HG02678 (cell line): ENCODE measurements at regions not wholly inside any gene's neighbourhood (a gene's known extent, or its start where the extent isn't known, plus 50 kb on each side); places are given as distances from the start of the nearest gene placed in this dataset.

Source experiments
- ATAC-seq: cut with Tn5 transposase; IDR thresholded peaks from one replicate; pipeline ENCODE4 v1.9.1; 2021; ENCODE audit warnings: mild to moderate bottlenecking, moderate library complexity; ENCODE audit not compliant: unreplicated experiment

DNA sequence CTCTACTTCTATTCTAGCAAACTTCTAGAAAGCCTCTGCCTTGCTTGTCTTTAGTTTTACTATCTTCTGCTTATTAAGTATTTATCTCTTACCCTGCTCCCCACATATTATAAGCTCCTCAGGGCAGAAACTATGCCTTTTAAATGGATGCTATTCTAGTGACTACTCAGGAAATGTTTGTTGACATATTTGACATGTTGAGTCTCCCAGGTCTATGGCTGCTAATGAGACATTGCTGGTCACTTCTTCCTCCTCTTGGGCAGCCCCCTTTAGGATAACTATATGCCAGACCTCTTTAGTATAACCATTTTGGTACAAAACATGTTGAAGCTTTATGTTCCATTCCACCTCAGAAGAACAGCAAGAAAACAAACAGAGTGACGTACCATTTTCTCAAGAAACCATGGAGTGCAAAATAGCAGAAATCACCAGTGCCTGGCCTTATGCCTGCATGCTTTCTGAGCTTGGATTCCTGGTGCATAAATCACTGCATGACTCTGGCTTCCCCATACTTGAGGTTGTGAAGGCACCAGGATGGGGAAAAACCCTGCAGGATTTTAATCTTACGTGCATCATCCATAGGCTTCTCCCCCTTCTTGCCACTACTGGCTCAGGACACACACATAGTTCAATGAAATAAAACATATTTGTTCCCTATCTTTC lies 202.6 kb downstream of the TMX1 start:
- ATAC-seq = no peak

- no peak for ATAC-seq
Observed at GRCh38 chr14:51443195-51444018, 203.4 kb downstream of the TMX1 start.

- no peak for ATAC-seq
Observed at GRCh38 chr14:51444353-51445000, 204.4 kb downstream of the TMX1 start.

GRCh38 chr14:51445001-51445390 lies 204.9 kb downstream of the TMX1 start:
- no peak for ATAC-seq

GRCh38 chr14:51446771-51447170 lies 204.9 kb upstream of the FRMD6 start:
- ATAC-seq = no peak

DNA sequence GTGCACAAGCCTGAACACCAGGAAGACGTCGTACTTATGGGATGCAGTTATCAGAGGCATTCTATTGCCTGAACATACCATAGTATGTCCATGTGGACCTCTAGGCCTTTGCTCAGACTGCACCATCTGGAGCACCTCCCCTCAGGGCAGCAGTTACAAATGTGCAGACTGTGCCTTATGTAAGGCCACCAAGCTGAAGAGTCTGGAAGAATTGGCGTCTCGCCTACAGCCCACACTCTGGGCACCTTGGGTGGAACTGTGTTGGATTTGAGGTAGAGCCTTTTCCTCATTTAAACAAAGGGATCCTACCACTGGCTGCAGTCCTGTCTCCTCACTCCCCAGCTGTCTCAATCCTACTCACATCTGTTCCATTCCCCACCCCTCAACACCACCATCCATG lies 204.3 kb upstream of the FRMD6 start:
- ATAC-seq = no peak

- no peak for ATAC-seq
Observed at GRCh38 chr14:51448831-51449670, 202.7 kb upstream of the FRMD6 start.

DNA sequence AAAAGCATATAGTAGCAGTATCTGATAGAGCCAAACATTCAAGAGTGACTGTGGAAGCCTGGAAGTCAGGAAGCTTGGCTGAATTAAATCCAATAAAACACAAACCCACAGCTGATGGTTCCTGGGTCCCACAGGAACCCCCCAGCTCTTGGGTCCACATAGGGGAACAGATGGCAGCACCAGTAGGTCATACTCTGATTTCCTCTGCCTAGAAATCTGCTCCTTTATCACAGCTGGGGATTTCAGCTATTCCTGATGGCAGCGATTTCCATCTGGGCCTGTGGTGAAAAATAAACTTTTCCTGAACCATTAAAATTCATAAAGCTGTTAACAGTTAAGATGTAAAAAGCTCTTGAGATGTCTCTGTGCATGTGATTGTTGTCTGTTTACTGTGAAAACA lies 202.0 kb upstream of the FRMD6 start:
- ATAC-seq = no peak

GRCh38 chr14:51451561-51451960 lies 200.1 kb upstream of the FRMD6 start:
- no peak for ATAC-seq

DNA sequence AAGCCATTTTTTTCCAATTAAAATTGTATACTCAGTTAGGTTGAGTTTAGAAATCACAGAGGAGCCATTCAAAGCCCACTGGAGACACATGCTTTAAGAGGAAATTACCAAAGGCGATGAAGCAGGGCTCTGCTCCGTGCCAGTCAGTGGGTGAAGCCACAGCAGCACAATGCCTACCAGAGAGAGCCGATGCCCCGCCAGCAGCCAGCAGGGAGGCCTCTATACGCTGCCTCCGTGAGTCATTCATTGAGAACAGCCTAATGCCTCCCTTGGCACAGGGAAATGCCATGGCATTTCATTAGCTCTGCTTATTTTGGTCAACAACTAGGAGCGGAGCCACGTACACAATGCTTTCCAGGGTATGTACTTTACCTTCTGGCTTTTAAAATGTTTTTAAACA lies 197.8 kb upstream of the FRMD6 start:
- no peak for ATAC-seq

DNA sequence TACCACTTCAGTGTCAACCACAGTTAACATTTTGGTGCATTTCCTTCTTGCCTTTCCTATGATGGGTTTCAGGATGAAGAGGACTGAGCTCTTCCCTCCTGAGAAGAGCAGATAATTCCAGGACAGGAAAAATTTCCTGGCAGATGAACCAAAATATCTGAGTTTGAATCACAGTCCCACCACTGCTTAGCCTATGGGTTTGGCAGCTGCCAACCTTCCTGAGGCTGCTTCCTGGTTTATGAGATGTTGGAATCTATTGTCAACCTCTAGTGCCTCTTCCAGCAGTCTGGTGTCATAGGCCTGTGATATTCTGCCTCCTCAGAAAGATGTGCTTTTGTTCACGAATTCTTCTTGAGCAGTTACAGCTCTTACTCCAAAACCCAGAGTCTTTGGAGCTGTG lies 197.4 kb upstream of the FRMD6 start:
- ATAC-seq = no peak

- ATAC-seq = no peak
Observed at GRCh38 chr14:51455041-51455835, 196.5 kb upstream of the FRMD6 start.

DNA sequence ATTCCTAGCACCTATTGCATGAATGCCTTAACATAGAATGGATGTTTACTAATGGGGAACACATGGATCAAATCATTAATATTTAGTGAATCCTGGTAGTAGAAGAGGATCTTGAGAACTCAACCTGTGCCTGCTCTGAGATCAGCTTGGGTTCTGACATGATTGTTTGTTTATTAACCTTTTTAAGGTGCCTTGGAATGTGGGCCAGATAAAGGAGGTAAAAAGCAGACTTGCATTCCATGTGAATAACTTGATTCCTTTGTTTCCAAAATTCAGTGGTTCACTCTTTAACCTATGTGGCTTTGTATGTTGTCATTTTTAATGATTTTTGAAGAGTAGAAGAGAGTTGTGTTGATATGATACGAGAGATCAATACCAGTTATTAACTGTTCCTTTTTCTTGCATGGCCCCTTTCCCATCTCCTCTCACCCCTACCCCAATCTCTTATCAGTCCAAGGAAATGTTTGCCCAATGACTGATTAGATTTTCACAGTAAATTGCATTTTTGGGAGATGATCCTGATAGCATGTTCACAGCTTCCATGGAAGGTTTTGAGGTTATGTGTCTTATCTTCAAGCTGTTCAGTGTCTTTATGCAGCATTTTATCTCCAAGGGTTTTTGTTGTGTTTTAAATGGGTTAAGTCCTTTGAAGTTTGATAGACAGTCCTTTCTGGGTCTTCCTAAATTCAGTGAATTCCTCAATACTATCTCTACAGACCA lies 193.7 kb upstream of the FRMD6 start:
- no peak for ATAC-seq

GRCh38 chr14:51458563-51458955 lies 193.2 kb upstream of the FRMD6 start:
- no peak for ATAC-seq

GRCh38 chr14:51460011-51460410 lies 191.7 kb upstream of the FRMD6 start:
- no peak for ATAC-seq

DNA sequence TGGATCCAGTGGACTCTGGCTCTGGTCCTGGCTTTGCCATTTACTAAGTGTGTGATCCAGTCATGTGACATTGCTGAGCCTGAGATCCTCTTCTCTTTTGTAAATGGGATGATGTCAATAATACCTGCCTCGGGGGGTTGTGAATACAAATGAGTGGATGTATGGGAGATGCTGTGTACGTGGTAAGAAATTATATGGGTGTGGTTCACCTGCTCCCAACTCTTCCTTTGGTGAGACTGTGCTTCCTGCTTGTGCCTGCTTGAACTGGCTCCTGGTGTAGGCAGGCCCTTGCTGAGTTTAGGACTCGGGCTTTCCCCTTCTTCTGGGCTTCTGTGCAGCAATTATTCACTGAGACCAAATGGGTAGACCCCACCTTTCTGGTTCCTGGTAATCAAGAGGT lies 189.5 kb upstream of the FRMD6 start:
- ATAC-seq = no peak

DNA sequence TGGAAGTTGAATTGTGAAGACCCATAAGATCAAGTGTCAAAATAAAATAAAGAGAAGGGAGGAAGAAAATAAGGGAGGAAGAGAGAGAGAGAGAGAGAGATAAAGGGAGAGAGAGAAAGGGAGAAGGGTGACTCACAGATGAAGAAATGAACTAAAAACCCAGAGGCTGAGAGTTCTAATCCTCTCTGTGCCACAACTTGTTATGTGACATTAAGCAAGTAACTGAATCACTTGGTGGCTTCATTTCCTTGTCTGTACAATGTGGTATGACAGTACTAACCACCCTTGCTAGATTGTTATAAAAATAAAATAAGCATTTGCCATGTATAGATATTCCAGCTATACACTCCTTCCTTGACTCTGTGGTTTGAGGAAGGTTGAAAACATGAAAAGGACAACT lies 189.0 kb upstream of the FRMD6 start:
- ATAC-seq = no peak

DNA sequence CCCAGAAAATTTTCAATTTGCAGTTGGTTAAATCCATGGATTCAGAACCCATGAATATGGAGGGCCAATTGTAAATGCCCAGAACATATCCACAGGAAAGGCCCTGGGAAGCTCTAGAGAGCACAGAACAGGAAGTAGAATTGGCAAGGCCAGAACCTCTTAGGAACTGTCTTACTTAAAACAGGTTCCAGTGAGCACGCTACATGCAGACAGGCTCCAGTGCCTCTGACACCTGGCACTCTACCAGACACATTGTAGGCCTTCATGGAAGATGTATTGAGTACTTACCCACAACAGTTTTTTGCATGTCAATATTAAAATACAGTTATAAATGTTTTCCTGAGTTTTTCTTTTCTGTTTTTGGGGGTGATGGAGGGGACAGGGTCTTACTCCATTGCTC lies 188.2 kb upstream of the FRMD6 start:
- ATAC-seq = no peak

GRCh38 chr14:51464411-51464810 lies 187.3 kb upstream of the FRMD6 start:
- ATAC-seq = no peak

- ATAC-seq = no peak
Observed at GRCh38 chr14:51465486-51465885, 186.2 kb upstream of the FRMD6 start.
